ENCODE measurements at regions not wholly inside any gene's neighbourhood (a gene's known extent, or its start where the extent isn't known, plus 50 kb on each side); places are given as distances from the start of the nearest gene placed in this dataset.
"Not testable (repeated sequence)": the region's sequence is repeated elsewhere in the genome, so short reads cannot be mapped to it uniquely, and the experiment has no call there.

GRCh38 chr10:62669341-62669740, 135.2 kb upstream of the ADO start:
- no peak for DNase-seq

- DNase-seq = no peak
These were observed 133.4 kb upstream of the ADO start for GRCh38 chr10:62671104-62671503.

GRCh38 chr10:62681211-62681940, 123.1 kb upstream of the ADO start:
- DNase-seq = peak; percentile 34

GRCh38 chr10:62684911-62685310, 119.6 kb upstream of the ADO start:
- DNase-seq = no peak

- no peak for DNase-seq
These were observed 117.2 kb upstream of the ADO start for GRCh38 chr10:62687230-62687748.

GRCh38 chr10:62688971-62689700, 115.4 kb upstream of the ADO start:
- DNase-seq = no peak

- DNase-seq = no peak
These were observed 114.8 kb upstream of the ADO start for GRCh38 chr10:62689712-62690111.

- DNase-seq = no peak
These were observed 113.8 kb upstream of the ADO start for GRCh38 chr10:62690703-62691102.

- no peak for DNase-seq
These were observed 113.2 kb upstream of the ADO start for GRCh38 chr10:62691336-62691735.

- no peak for DNase-seq
These were observed 112.4 kb upstream of the ADO start for GRCh38 chr10:62692085-62692484.

- no peak for DNase-seq
These were observed 111.2 kb upstream of the ADO start for GRCh38 chr10:62693306-62693705.

- DNase-seq = no peak
These were observed 109.9 kb upstream of the ADO start for GRCh38 chr10:62694537-62695126.

- no peak for DNase-seq
These were observed 107.7 kb upstream of the ADO start for GRCh38 chr10:62696798-62697197.

GRCh38 chr10:62699148-62699547, 105.4 kb upstream of the ADO start:
- no peak for DNase-seq

GRCh38 chr10:62704121-62704520, 100.4 kb upstream of the ADO start:
- not testable (repeated sequence) for DNase-seq

GRCh38 chr10:62705789-62706188, 98.7 kb upstream of the ADO start:
- DNase-seq = no peak

GRCh38 chr10:62707810-62708209, 96.7 kb upstream of the ADO start:
- no peak for DNase-seq

GRCh38 chr10:62708569-62708968, 96.0 kb upstream of the ADO start:
- no peak for DNase-seq

GRCh38 chr10:62709200-62709599, 95.3 kb upstream of the ADO start:
- DNase-seq = no peak

- DNase-seq = no peak
These were observed 94.3 kb upstream of the ADO start for GRCh38 chr10:62710182-62710581.

- DNase-seq = no peak
These were observed 89.1 kb upstream of the ADO start for GRCh38 chr10:62715383-62715782.

GRCh38 chr10:62718585-62718984, 85.9 kb upstream of the ADO start:
- no peak for DNase-seq

- DNase-seq = no peak
These were observed 85.5 kb upstream of the ADO start for GRCh38 chr10:62719061-62719460.

- no peak for DNase-seq
These were observed 82.8 kb upstream of the ADO start for GRCh38 chr10:62721687-62722086.
